HG02884 (cell line): ENCODE measurements at regions not wholly inside any gene's neighbourhood (a gene's known extent, or its start where the extent isn't known, plus 50 kb on each side); places are given as distances from the start of the nearest gene placed in this dataset.
"Not testable (repeated sequence)": the region's sequence is repeated elsewhere in the genome, so short reads cannot be mapped to it uniquely, and the experiment has no call there.

Experiments
- ATAC-seq: cut with Tn5 transposase; IDR thresholded peaks from one replicate; pipeline ENCODE4 v1.9.1; 2021; ENCODE audit warnings: mild to moderate bottlenecking, moderate library complexity; ENCODE audit not compliant: unreplicated experiment

- ATAC-seq, result not testable (repeated sequence)
Measured at GRCh38 chr6:26795474-26796307, 136.1 kb upstream of the ZNF322 start.

GRCh38 chr6:26799903-26800633 is 140.5 kb upstream of the ZNF322 start:
- ATAC-seq, result not testable (repeated sequence)

DNA sequence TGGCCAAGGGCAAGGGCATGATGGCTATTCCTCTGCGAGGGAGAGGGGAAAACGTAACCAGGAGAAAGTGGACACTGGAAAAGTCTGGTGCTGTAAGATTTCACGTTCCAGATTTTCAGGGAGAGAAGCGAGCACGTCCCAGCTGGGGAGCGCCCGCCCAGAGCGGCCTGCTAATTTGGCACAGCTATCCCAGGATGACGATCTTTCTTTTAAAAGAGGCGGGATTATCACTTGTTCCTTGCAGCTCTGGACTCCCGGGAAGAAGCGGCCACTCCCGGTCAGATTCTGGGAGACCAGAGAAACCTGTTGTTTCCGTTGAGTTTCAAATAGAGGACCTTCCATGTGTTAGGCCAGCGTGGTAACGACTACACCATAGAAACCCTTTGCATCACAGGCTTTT is 144.2 kb upstream of the ZNF322 start:
- not testable (repeated sequence) for ATAC-seq

DNA sequence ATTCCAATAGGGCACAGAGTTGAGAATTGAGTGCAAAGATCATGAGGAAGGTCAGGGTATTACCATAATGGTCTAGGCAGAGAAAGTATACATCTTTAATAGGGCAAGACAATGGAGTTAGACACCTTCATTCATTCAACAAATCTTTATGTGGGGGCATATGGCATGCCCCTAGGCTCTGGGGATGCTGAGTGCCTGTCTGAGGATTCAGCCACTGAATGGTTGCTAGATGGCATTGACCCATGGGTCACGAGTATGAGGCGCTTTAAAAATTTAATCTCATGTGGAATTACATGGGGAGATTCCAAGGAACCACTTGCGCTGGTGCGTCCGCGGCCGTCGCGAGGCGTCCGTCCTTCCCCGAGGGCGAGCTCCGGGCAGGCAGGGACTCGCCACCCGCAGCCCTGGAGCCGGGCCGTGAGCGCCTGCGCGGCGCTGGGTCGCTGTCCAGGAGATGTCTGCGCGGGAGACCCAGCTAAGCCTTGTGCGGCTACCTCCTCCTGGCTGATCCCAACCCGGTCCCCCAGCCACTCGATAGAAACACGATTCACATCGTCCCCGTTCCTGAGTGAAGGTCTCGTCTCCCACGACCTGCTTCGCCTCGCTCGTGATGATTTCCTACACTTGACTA is 152.1 kb upstream of the ZNF322 start:
- ATAC-seq, result not testable (repeated sequence)

DNA sequence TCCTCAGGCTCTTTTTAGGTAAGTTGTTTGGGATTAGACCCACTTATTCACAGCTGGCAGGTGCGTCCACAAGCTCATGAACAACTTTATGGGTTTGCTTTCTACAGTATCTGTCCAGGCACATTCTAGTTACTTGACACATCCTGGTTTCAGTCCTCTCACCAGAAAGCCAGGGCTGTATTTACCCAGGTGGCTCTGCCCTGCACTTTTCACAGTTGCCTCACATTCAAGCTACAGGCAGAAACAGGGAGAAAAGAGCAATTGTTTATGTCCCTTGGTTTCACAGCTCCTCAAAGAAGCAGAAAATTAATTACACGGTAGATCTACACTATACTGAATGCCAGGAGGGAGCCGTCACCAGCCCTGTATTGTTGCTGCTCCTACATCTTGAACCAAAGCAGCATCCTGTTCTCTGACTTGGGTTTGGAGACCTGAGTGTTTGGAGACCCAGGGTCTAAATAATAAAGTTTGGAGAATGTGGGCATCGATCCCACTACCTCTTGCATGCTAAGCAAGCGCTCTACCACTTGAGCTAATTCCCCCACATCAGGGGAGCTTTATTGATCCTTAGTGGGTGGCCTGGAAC is 159.2 kb upstream of the ZNF322 start:
- not testable (repeated sequence) for ATAC-seq

GRCh38 chr6:26827965-26828364 is 168.4 kb upstream of the ZNF322 start:
- ATAC-seq, result not testable (repeated sequence)

- not testable (repeated sequence) for ATAC-seq
Measured at GRCh38 chr6:26829480-26829879, 169.9 kb upstream of the ZNF322 start.

GRCh38 chr6:26830992-26831391 is 171.4 kb upstream of the ZNF322 start:
- ATAC-seq, result not testable (repeated sequence)

- ATAC-seq, result not testable (repeated sequence)
Measured at GRCh38 chr6:26835707-26836106, 176.2 kb upstream of the ZNF322 start.

GRCh38 chr6:26836657-26837056 is 177.1 kb upstream of the ZNF322 start:
- not testable (repeated sequence) for ATAC-seq

DNA sequence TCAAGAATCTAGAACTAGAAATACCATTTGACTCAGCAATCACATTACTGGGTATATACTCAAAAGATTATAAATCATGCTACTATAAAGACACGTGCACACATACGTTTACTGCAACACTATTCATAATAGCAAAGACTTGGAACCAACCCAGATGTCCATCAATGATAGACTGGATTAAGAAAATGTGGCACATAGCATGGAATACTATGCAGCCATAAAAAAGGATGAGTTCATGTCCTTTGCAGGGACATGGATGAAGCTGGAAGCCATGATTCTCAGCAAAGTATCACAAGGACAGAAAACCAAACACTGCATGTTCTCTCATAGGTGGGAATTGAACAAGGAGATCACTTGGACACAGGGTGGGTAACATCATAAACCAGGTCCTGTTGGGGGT is 185.3 kb upstream of the ZNF322 start:
- not testable (repeated sequence) for ATAC-seq

DNA sequence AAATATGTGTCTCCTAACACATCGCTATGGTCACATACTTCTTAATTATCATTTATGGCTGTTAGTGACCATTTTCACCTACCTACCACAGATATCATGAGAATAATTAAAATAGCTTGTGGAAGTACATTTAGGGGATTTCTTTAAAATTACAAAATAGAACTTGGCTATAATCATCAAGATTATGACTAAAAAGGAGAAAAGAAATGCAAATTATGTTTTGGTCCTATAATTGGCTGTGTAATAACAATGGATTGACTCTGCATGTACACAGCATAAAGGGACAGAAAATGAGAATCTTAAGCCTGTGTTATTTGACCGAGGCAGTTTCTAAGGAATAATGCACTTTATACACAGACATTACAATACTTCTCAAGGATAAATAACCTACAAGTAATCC is 197.7 kb upstream of the ZNF322 start:
- ATAC-seq, result not testable (repeated sequence)

- not testable (repeated sequence) for ATAC-seq
Measured at GRCh38 chr6:26859067-26859770, 199.7 kb upstream of the ZNF322 start.

DNA sequence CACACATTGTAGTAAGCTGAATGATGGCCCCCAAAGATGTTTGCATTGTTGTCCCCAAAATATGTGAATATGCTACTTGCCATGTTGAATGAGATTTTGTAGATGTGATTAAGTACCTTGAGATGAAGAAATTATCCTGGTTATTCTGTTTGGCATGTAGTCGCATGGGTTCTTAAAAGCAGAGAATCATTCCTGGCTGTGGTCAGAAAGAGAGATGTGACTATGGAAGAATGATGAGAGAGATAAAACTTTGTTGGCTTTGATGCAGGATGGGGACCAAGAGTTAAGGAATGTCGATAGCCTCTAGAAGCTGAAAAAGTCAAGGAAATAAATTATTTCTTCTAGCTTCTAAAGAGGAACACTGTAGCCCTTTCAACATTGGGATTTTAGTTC is 200.2 kb upstream of the ZNF322 start:
- ATAC-seq, result not testable (repeated sequence)

- ATAC-seq, result not testable (repeated sequence)
Measured at GRCh38 chr6:26861913-26862312, 202.4 kb upstream of the ZNF322 start.

- ATAC-seq, result not testable (repeated sequence)
Measured at GRCh38 chr6:26863641-26864040, 204.1 kb upstream of the ZNF322 start.

DNA sequence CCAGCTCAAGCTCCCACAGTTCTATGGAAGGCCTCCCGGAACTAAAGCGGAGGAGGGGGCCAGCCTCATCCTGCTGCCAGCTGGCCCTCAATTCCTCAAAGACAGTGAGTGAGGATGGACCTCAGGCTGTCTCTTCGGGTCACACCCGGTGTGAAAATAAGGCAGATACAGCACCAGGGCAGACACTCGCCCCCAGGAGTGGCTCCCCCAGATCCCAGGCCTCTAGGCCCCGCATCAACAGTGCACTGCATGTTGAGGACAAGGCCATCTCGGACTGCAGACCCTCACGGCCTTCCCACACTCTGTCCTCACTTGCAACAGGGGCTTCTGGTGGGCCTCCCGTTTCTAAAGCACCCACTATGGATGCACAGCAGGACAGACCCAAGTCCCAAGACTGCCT is 239.2 kb upstream of the ZNF322 start:
- not testable (repeated sequence) for ATAC-seq

- not testable (repeated sequence) for ATAC-seq
Measured at GRCh38 chr6:26924206-26924605, 264.7 kb upstream of the ZNF322 start.

DNA sequence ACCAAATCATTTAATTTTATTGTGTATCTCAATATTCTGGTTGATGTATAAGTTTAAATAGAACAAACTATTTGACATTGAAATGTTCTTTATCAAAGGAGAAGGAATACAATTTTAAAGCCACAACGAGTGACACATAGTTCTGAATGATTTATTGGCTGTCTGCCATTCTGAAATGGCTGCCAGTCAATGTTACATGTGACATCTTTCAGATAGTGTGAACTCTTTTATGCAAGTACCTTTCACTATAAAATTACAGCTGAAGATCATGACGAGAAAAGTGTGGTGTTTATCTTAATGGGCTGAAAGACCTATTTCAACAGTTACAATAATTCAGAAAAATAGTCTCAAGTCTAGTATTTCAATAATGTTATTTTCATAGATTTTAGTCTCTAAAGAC is 268.6 kb upstream of the ZNF322 start:
- not testable (repeated sequence) for ATAC-seq

GRCh38 chr6:26937258-26937657 is 277.7 kb upstream of the ZNF322 start:
- not testable (repeated sequence) for ATAC-seq
